WERI-Rb-1 (cell line): ENCODE measurements at regions not wholly inside any gene's neighbourhood (a gene's known extent, or its start where the extent isn't known, plus 50 kb on each side); places are given as distances from the start of the nearest gene placed in this dataset.
"Not testable (repeated sequence)": the region's sequence is repeated elsewhere in the genome, so short reads cannot be mapped to it uniquely, and the experiment has no call there.

ENCODE experiments used
- DNase-seq: peaks from one replicate; pipeline ENCODE4 v3.0.0-alpha.2; 2020
- H3K27ac ChIP-seq: fragments of 250-450 bp; sonication (Bioruptor Pico); 2 replicates; pipeline ENCODE4 v1.5.1; 2020; ENCODE audit warnings: mild to moderate bottlenecking, moderate library complexity
- H3K27me3 ChIP-seq: fragments of 250-450 bp; sonication (Bioruptor Pico); 2 replicates; pipeline ENCODE4 v1.5.1; 2021; ENCODE audit warnings: mild to moderate bottlenecking, low read depth, moderate library complexity; ENCODE audit not compliant: insufficient read depth, severe bottlenecking
- H3K36me3 ChIP-seq: fragments of 250-450 bp; sonication (Bioruptor Pico); 2 replicates; pipeline ENCODE4 v1.5.1; 2020; ENCODE audit warnings: mild to moderate bottlenecking, moderate library complexity
- H3K4me3 ChIP-seq: 2 replicates; pipeline ENCODE4 v1.5.1; 2011; ENCODE audit warnings: low read depth, mild to moderate bottlenecking, control low read depth, low read length
- H3K9me3 ChIP-seq: fragments of 250-450 bp; sonication (Bioruptor Pico); 2 replicates; pipeline ENCODE4 v1.5.1; 2021; ENCODE audit warnings: mild to moderate bottlenecking, moderate library complexity; ENCODE audit not compliant: severe bottlenecking
- TF ChIP-seq, protein P1 (sequence below): IDR thresholded peaks from 2 replicates; pipeline ENCODE4 v1.5.1; 2011; ENCODE audit warnings: low read depth, mild to moderate bottlenecking, control low read depth, inconsistent platforms, low read length

- Histone ChIP-seq H3K27ac (no peak overlapping the region), H3K27me3 (peaks cover 78% of the 10 kb centered on the region)
Measured at GRCh38 chr21:35438643-35439404, 389.7 kb upstream of the RUNX1 start.

GRCh38 chr21:35437941-35438340 lies 388.8 kb upstream of the RUNX1 start:
- H3K27ac ChIP-seq, result no peak overlapping the region
- TF ChIP-seq, protein P1, sequence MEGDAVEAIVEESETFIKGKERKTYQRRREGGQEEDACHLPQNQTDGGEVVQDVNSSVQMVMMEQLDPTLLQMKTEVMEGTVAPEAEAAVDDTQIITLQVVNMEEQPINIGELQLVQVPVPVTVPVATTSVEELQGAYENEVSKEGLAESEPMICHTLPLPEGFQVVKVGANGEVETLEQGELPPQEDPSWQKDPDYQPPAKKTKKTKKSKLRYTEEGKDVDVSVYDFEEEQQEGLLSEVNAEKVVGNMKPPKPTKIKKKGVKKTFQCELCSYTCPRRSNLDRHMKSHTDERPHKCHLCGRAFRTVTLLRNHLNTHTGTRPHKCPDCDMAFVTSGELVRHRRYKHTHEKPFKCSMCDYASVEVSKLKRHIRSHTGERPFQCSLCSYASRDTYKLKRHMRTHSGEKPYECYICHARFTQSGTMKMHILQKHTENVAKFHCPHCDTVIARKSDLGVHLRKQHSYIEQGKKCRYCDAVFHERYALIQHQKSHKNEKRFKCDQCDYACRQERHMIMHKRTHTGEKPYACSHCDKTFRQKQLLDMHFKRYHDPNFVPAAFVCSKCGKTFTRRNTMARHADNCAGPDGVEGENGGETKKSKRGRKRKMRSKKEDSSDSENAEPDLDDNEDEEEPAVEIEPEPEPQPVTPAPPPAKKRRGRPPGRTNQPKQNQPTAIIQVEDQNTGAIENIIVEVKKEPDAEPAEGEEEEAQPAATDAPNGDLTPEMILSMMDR, result no peak
- no peak for DNase-seq
- peaks cover under 1% of the 10 kb centered on the region for H3K9me3 ChIP-seq
- peaks cover 69% of the 10 kb centered on the region for H3K27me3 ChIP-seq
- no peaks in the 10 kb centered on the region for H3K36me3 ChIP-seq
- H3K4me3 ChIP-seq, result no peak overlapping the region

More at GRCh38 chr21:35438643-35439404, 389.7 kb upstream of the RUNX1 start:
- Histone ChIP-seq H3K36me3 (no peaks in the 10 kb centered on the region), H3K9me3 (no peaks in the 10 kb centered on the region), H3K4me3 (no peak overlapping the region)
- TF ChIP-seq, protein P1, result no peak
- DNase-seq, result no peak

GRCh38 chr21:35436899-35437298 lies 387.8 kb upstream of the RUNX1 start:
- no peak for DNase-seq
- H3K4me3 ChIP-seq, result no peak overlapping the region
- H3K9me3 ChIP-seq, result peaks cover 8% of the 10 kb centered on the region
- no peak overlapping the region for H3K27ac ChIP-seq
- TF ChIP-seq, protein P1, result no peak
- H3K27me3 ChIP-seq, result peaks cover 59% of the 10 kb centered on the region
- no peaks in the 10 kb centered on the region for H3K36me3 ChIP-seq

DNA sequence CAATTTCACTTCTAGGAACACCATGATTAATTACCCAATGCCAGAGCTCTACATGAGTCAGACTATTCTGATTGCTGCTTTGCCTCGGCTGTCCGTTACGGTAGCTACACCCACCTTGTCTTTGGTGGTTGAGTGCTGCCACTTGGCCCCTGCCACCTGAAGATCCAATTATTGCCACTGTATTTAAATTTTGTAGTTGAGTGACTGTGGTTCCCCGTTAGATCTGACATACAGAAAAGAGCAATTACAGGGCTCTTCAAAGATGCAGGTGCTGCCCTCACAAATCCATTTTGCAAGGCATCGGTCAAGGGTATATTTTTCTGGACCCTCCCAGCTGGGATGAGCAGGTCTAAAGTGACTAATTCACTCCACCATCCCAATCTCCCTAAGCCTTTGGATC lies 383.5 kb upstream of the RUNX1 start:
- H3K27ac ChIP-seq, H3K36me3 ChIP-seq, H3K4me3 ChIP-seq, H3K9me3 ChIP-seq, DNase-seq: not testable (repeated sequence)
- H3K27me3 ChIP-seq, result peaks cover 53% of the 10 kb centered on the region

DNA sequence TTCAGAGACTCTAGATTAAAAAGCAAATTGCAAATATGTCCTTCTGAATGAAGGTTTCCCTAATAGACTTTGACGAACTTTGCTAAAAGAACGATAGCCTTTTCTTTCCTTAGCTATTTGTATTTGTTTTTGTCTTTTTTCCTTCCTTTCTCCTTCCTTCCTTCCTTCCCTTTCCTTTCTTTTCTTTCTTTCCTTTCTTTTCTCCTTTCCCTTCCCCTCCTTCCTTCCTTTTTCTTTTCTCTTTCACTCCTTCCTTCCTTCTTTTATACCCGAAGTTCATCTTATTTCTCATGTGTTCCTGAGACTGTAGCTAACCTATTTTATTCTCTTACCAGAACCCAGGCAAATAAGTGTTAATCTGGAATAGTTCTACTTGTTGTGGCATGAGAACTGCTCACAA lies 381.2 kb upstream of the RUNX1 start:
- H3K4me3 ChIP-seq, result no peak overlapping the region
- DNase-seq, result no peak
- H3K27me3 ChIP-seq, result peaks cover 62% of the 10 kb centered on the region
- TF ChIP-seq, protein P1, result no peak
- H3K27ac ChIP-seq, result no peak overlapping the region
- H3K36me3 ChIP-seq, result no peaks in the 10 kb centered on the region
- peaks cover 8% of the 10 kb centered on the region for H3K9me3 ChIP-seq

DNA sequence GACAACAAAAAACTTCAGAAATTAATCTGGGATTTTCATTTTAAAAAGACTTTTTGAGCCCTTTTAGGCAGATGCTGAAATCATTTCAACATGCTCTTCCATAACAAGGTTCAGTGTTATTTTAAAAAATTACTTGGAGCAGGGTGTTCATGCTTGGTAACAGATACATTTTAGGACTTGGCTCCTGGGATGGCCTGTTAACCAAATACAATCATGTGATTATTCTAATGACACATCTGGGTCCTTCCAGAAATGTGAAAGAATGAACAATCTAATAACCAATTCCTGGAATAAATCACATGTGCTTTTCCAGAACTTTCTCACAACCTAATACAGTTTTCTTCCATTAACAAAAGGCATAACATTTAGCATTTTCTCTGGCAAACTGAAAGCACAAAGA lies 379.8 kb upstream of the RUNX1 start:
- Histone ChIP-seq H3K27me3 (peaks cover 72% of the 10 kb centered on the region), H3K36me3 (no peaks in the 10 kb centered on the region), H3K9me3 (peaks cover 8% of the 10 kb centered on the region), H3K4me3 (no peak overlapping the region), H3K27ac (no peak overlapping the region)
- DNase-seq, result no peak
- TF ChIP-seq, protein P1, result no peak
